Mammary epithelial cell (primary cell): ENCODE measurements at regions not wholly inside any gene's neighbourhood (a gene's known extent, or its start where the extent isn't known, plus 50 kb on each side); places are given as distances from the start of the nearest gene placed in this dataset.

ENCODE experiments used
- EZH2 ChIP-seq: IDR thresholded peaks from 2 replicates; pipeline ENCODE4 v1.6.1; 2012; ENCODE audit warnings: low read length, inconsistent platforms, borderline replicate concordance
- TF ChIP-seq, protein P1 (sequence below), 2 donors: IDR thresholded peaks in 1 of 2; conservative IDR thresholded peaks in 1 of 2; 2 replicates each; pipeline ENCODE4 v1.5.1; 2011 to 2012; ENCODE audit warnings: inconsistent platforms in 2 of 2, low read length in 2 of 2, mild to moderate bottlenecking in 2 of 2, control low read depth in 1 of 2, low read depth in 1 of 2; ENCODE audit not compliant: insufficient read depth in 1 of 2; ENCODE audit errors: extremely low read depth in 1 of 2

DNA sequence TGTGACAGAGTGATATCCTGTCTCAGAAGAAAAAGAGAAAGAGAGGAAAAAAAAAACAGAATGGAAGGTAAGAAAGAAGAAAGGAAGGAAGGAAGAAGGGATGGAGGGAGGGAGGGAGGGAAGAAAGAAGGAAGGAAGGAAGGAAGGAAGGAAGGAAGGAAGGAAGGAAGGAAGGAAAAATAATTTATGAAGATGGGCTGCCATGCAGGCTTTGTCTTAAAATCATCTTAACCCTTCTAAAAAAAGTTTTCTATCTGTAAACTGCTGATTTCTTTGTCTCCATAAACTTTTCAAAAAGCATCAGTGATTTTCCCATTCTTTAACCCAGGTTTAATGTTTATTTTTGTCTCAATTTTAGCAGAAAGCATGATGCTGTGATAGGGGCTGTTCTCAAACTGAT lies 1154.1 kb upstream of the CDH6 start:
- TF ChIP-seq, protein P1, sequence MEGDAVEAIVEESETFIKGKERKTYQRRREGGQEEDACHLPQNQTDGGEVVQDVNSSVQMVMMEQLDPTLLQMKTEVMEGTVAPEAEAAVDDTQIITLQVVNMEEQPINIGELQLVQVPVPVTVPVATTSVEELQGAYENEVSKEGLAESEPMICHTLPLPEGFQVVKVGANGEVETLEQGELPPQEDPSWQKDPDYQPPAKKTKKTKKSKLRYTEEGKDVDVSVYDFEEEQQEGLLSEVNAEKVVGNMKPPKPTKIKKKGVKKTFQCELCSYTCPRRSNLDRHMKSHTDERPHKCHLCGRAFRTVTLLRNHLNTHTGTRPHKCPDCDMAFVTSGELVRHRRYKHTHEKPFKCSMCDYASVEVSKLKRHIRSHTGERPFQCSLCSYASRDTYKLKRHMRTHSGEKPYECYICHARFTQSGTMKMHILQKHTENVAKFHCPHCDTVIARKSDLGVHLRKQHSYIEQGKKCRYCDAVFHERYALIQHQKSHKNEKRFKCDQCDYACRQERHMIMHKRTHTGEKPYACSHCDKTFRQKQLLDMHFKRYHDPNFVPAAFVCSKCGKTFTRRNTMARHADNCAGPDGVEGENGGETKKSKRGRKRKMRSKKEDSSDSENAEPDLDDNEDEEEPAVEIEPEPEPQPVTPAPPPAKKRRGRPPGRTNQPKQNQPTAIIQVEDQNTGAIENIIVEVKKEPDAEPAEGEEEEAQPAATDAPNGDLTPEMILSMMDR (conservative IDR thresholded peaks at IDR 0.05 in 1 of 2, IDR thresholded peaks at IDR 0.05 in 1 of 2; ENCODE audit: extremely low read depth in 1 of 2, insufficient read depth in 1 of 2, low read depth in 1 of 2, low read length in 2 of 2) = no peak
- no peak for TF ChIP-seq EZH2
